ENCODE measurements at regions not wholly inside any gene's neighbourhood (a gene's known extent, or its start where the extent isn't known, plus 50 kb on each side); places are given as distances from the start of the nearest gene placed in this dataset.

DNA sequence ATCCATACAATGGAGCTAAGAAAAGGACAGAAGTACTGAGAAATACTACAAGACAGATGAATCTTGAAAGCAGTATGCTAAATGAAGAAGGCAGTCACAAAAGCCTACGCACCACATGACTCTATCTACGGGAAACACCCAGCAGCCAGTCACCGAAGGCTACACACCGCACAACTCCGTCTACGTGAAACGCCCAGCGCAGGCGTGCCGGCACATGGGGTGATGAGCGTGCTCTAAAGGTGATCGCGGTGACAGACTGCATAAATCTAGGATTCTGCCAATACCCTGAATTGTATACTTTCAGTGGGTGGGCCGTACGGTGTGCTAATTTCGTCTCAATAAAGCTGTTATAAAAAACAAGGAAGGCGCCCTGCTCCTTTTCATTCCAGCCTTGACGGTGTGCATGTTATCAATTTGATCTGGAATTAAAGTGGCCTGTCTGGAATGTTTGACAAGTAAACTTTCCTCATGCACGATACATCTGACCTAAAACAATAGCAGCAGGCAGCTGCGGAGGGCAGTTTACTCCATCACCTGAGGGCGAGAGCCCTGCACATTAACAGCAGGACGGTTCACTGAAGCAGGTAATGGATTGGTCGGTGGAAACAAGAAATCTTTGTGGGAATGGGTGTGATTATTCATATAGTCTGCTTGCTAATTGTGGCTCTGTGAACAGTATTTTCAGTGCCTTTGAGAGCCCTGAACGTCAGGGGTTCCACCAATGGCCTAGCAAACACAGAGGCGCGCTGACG lies 86.2 kb upstream of the SALL3 start:
- no peak overlapping the region for H3K4me3 ChIP-seq (ENCODE audit: low read length)
- no peaks in the 10 kb centered on the region for H3K4me1 ChIP-seq (ENCODE audit: control insufficient read depth, low read length)
- no peaks in the 10 kb centered on the region for H3K27me3 ChIP-seq (ENCODE audit: control insufficient read depth, low read length)
- no peaks in the 10 kb centered on the region for H3K79me2 ChIP-seq (ENCODE audit: control insufficient read depth, low read length)
- H3K9me2 ChIP-seq (replicated peaks; ENCODE audit: control insufficient read depth, low read length) = no peaks in the 10 kb centered on the region
- no peaks in the 10 kb centered on the region for H3F3A ChIP-seq (ENCODE audit: control insufficient read depth, insufficient read depth)
- H3K9me3 ChIP-seq (ENCODE audit: control insufficient read depth, insufficient read depth, low read length) = peaks cover 6% of the 10 kb centered on the region; the same call in 1 of the 2 replicates
- H4K20me1 ChIP-seq (ENCODE audit: control insufficient read depth, insufficient read depth, low read depth, low read length) = no peaks in the 10 kb centered on the region
- TF ChIP-seq CTCF (IDR thresholded peaks at IDR 0.05; ENCODE audit: low read depth, low read length, poor library complexity, severe bottlenecking) = no peak
- no peak for TF ChIP-seq EZH2phosphoT487 (IDR thresholded peaks at IDR 0.05; ENCODE audit: borderline replicate concordance, low read length)
- H3K36me3 ChIP-seq (ENCODE audit: control insufficient read depth, low read length) = no peaks in the 10 kb centered on the region
- H3K4me2 ChIP-seq (ENCODE audit: low read length) = no peak overlapping the region
- H3K27ac ChIP-seq (ENCODE audit: low read depth, low read length) = no peak overlapping the region

DNA sequence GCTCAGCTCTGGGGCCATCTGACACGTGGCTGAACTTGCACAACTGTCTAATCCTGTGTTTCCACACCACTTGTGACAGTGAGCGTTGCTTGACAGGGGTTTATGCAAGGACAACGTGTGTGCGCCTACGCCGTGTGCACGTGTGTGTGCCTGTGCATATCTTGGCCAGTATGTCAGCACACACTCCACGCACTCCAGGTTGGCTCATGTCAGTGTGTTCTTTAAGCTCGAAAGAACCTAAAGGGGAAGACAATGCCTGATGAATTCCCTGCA lies 85.6 kb upstream of the SALL3 start:
- no peak overlapping the region for H3K4me2 ChIP-seq (ENCODE audit: low read length)
- H3K79me2 ChIP-seq (ENCODE audit: control insufficient read depth, low read length) = no peaks in the 10 kb centered on the region
- H3K27ac ChIP-seq (ENCODE audit: low read depth, low read length) = no peak overlapping the region
- no peaks in the 10 kb centered on the region for H3K4me1 ChIP-seq (ENCODE audit: control insufficient read depth, low read length)
- no peaks in the 10 kb centered on the region for H3K27me3 ChIP-seq (ENCODE audit: control insufficient read depth, low read length)
- no peaks in the 10 kb centered on the region for H3K36me3 ChIP-seq (ENCODE audit: control insufficient read depth, low read length)
- no peaks in the 10 kb centered on the region for H4K20me1 ChIP-seq (ENCODE audit: control insufficient read depth, insufficient read depth, low read depth, low read length)
- H3K4me3 ChIP-seq (ENCODE audit: low read length) = no peak overlapping the region
- no peaks in the 10 kb centered on the region for H3K9me2 ChIP-seq (replicated peaks; ENCODE audit: control insufficient read depth, low read length)
- TF ChIP-seq EZH2phosphoT487 (IDR thresholded peaks at IDR 0.05; ENCODE audit: borderline replicate concordance, low read length) (no peak), CTCF (IDR thresholded peaks at IDR 0.05; ENCODE audit: low read depth, low read length, poor library complexity, severe bottlenecking) (no peak)
- H3K9me3 ChIP-seq (ENCODE audit: control insufficient read depth, insufficient read depth, low read length) = peaks cover 4% of the 10 kb centered on the region; the same call in 1 of the 2 replicates
- H3F3A ChIP-seq (ENCODE audit: control insufficient read depth, insufficient read depth) = no peaks in the 10 kb centered on the region

- no peaks in the 10 kb centered on the region for H3K27me3 ChIP-seq (ENCODE audit: control insufficient read depth, low read length)
- H3K79me2 ChIP-seq (ENCODE audit: control insufficient read depth, low read length) = no peaks in the 10 kb centered on the region
- no peak overlapping the region for H3K4me2 ChIP-seq (ENCODE audit: low read length)
- no peaks in the 10 kb centered on the region for H4K20me1 ChIP-seq (ENCODE audit: control insufficient read depth, insufficient read depth, low read depth, low read length)
- H3K4me1 ChIP-seq (ENCODE audit: control insufficient read depth, low read length) = no peaks in the 10 kb centered on the region
- H3K9me2 ChIP-seq (replicated peaks; ENCODE audit: control insufficient read depth, low read length) = no peaks in the 10 kb centered on the region
- no peaks in the 10 kb centered on the region for H3K9me3 ChIP-seq (ENCODE audit: control insufficient read depth, insufficient read depth, low read length)
- H3K36me3 ChIP-seq (ENCODE audit: control insufficient read depth, low read length) = no peaks in the 10 kb centered on the region
- no peak for TF ChIP-seq CTCF (IDR thresholded peaks at IDR 0.05; ENCODE audit: low read depth, low read length, poor library complexity, severe bottlenecking)
- TF ChIP-seq EZH2phosphoT487 (IDR thresholded peaks at IDR 0.05; ENCODE audit: borderline replicate concordance, low read length) = no peak
- H3K4me3 ChIP-seq (ENCODE audit: low read length) = no peak overlapping the region
- no peak overlapping the region for H3K27ac ChIP-seq (ENCODE audit: low read depth, low read length)
- H3F3A ChIP-seq (ENCODE audit: control insufficient read depth, insufficient read depth) = no peaks in the 10 kb centered on the region
Observed at GRCh38 chr18:78895207-78896001, 84.2 kb upstream of the SALL3 start.
